ENCODE measurements at regions not wholly inside any gene's neighbourhood (a gene's known extent, or its start where the extent isn't known, plus 50 kb on each side); places are given as distances from the start of the nearest gene placed in this dataset.

DNA sequence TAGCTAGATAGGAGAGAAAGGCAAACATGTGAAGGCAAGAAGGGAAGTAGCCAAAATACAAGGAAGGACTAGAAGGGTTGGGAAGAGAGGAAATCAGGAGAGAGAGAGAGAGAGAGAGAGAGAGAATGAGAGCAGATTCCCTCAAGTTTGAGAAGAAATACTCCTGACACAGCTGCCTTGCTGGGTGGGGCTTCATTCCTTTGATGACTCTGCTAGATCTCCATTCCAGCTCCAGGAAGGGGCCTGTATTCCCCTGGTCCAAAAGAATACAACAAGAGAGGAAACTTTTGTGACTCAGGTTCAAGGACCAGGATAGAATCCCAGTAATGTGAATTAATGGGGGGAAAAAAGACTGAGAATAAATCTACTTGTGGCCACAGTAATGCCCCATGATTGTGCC lies 62.9 kb upstream of the SPON1 start:
- no peak for TF ChIP-seq EZH2phosphoT487 (IDR thresholded peaks at IDR 0.05; ENCODE audit: borderline replicate concordance, low read depth, low read length)
- TF ChIP-seq, protein P1, sequence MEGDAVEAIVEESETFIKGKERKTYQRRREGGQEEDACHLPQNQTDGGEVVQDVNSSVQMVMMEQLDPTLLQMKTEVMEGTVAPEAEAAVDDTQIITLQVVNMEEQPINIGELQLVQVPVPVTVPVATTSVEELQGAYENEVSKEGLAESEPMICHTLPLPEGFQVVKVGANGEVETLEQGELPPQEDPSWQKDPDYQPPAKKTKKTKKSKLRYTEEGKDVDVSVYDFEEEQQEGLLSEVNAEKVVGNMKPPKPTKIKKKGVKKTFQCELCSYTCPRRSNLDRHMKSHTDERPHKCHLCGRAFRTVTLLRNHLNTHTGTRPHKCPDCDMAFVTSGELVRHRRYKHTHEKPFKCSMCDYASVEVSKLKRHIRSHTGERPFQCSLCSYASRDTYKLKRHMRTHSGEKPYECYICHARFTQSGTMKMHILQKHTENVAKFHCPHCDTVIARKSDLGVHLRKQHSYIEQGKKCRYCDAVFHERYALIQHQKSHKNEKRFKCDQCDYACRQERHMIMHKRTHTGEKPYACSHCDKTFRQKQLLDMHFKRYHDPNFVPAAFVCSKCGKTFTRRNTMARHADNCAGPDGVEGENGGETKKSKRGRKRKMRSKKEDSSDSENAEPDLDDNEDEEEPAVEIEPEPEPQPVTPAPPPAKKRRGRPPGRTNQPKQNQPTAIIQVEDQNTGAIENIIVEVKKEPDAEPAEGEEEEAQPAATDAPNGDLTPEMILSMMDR (conservative IDR thresholded peaks at IDR 0.05; ENCODE audit: low read length): no peak
- Histone ChIP-seq H3K9me2 (ENCODE audit: insufficient read depth, low read length) (no peaks in the 10 kb centered on the region), H3K36me3 (ENCODE audit: insufficient read depth, low read length) (no peaks in the 10 kb centered on the region), H3K27ac (ENCODE audit: low read depth, low read length, poor library complexity, severe bottlenecking) (no peak overlapping the region), H3K79me2 (ENCODE audit: insufficient read depth, low read depth, low read length) (no peaks in the 10 kb centered on the region), H2AFZ (ENCODE audit: low read length) (peak overlapping the region; percentile 13; the same call in 1 of the 2 replicates), H3K9me3 (ENCODE audit: low read length) (no peaks in the 10 kb centered on the region), H3K4me2 (ENCODE audit: low read length) (no peak overlapping the region), H4K20me1 (ENCODE audit: insufficient read depth, low read length) (no peaks in the 10 kb centered on the region), H3K4me1 (ENCODE audit: insufficient read depth, low read length, poor library complexity, severe bottlenecking) (peaks cover 62% of the 10 kb centered on the region), H3K4me3 (ENCODE audit: low read depth, low read length, poor library complexity, severe bottlenecking) (no peak overlapping the region)
- no peak for DNase-seq (ENCODE audit: low spot score)
- intact Hi-C loops (cut with micrococcal nuclease; ENCODE audit: unreplicated experiment): no loop called here
- POLR2A ChIA-PET: interaction anchor here (1.2 kb wide), 2 partner anchors 20 to 26 kb away, joined by 3 read pairs; no protein-coding TSS in a partner anchor
- no TSS peak for BruUV-seq (replicated peaks)
- CTCF ChIA-PET (ENCODE audit: unreplicated experiment): no interaction called here

DNA sequence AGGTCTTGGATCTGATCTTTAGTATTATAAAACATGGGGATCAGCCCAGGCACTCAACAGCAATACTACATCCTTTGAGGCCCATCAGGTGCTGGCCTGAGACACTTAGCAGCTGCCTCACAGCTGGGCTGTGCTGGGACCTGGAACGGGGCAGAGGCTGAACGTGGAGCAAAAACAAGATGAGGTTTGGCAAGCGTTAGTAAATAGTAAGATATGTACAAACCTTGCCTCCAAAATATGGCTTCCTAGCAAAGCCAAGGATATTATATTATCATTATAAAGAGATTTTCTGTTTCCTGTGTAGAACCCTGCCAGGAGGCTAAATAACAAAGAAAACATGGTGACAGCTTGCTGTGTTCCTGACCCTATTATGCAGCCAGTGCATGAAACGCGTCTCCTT lies 60.0 kb upstream of the SPON1 start:
- Histone ChIP-seq H3K4me2 (ENCODE audit: low read length) (no peak overlapping the region), H3K9me3 (ENCODE audit: low read length) (peaks cover 11% of the 10 kb centered on the region; the same call in 1 of the 2 replicates), H3K79me2 (ENCODE audit: insufficient read depth, low read depth, low read length) (no peaks in the 10 kb centered on the region), H3K36me3 (ENCODE audit: insufficient read depth, low read length) (peaks cover 10% of the 10 kb centered on the region; the same call in 1 of the 2 replicates), H2AFZ (ENCODE audit: low read length) (peak overlapping the region; percentile 24; the same call in 1 of the 2 replicates), H3K27ac (ENCODE audit: low read depth, low read length, poor library complexity, severe bottlenecking) (no peak overlapping the region), H3K4me1 (ENCODE audit: insufficient read depth, low read length, poor library complexity, severe bottlenecking) (peaks cover 34% of the 10 kb centered on the region), H4K20me1 (ENCODE audit: insufficient read depth, low read length) (no peaks in the 10 kb centered on the region), H3K9me2 (ENCODE audit: insufficient read depth, low read length) (no peaks in the 10 kb centered on the region), H3K4me3 (ENCODE audit: low read depth, low read length, poor library complexity, severe bottlenecking) (no peak overlapping the region)
- BruUV-seq (replicated peaks): no TSS peak
- TF ChIP-seq, protein P1 (conservative IDR thresholded peaks at IDR 0.05; ENCODE audit: low read length): no peak
- no peak for TF ChIP-seq EZH2phosphoT487 (IDR thresholded peaks at IDR 0.05; ENCODE audit: borderline replicate concordance, low read depth, low read length)
- CTCF ChIA-PET (ENCODE audit: unreplicated experiment): interaction anchor here (0.8 kb wide), 1 partner anchor 23 kb away, joined by 4 read pairs; no protein-coding TSS in a partner anchor
- POLR2A ChIA-PET: interaction anchor here (1.1 to 1.7 kb wide), 5 partner anchors 11 to 33 kb away, joined by 3 to 4 read pairs (median 4); no protein-coding TSS in a partner anchor
- intact Hi-C loops (cut with micrococcal nuclease; ENCODE audit: unreplicated experiment): no loop called here
- no peak for DNase-seq (ENCODE audit: low spot score)

DNA sequence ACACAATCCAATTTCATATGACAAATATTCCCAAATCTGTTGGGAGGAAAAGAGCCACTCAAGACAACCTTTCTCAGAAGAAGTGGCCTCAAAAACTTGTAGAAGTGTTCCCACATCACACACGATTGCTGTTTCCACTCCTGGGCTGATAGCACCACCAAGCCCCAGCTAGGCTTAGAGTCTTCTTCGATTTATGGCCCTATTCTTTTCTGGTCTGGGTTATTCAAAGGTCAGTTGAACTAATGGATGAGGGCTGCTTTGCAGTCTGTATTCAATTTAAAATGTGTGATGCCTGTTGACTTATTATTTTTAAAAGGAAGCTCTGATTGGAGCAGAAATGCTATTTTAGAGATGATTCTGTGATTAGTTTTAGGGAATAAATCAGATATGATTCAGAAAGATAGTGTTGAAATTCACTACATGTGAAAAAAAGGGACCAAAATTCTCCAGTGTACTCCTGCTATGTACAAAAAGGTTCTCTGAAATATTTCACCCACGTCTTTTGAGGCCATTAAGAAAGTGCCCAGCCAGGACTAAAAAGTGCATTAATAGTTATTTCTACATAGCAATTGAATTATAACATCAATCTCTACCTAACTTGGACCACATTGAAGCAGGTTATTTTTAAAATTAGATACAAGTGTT lies 57.3 kb upstream of the SPON1 start:
- H3K79me2 ChIP-seq (ENCODE audit: insufficient read depth, low read depth, low read length): no peaks in the 10 kb centered on the region
- no TSS peak for BruUV-seq (replicated peaks)
- H3K4me3 ChIP-seq (ENCODE audit: low read depth, low read length, poor library complexity, severe bottlenecking): no peak overlapping the region
- no peak for DNase-seq (ENCODE audit: low spot score)
- H3K9me3 ChIP-seq (ENCODE audit: low read length): peaks cover 22% of the 10 kb centered on the region; the same call in 1 of the 2 replicates
- H3K36me3 ChIP-seq (ENCODE audit: insufficient read depth, low read length): peaks cover 10% of the 10 kb centered on the region; the same call in 1 of the 2 replicates
- CTCF ChIA-PET (ENCODE audit: unreplicated experiment): no interaction called here
- intact Hi-C loops (cut with micrococcal nuclease; ENCODE audit: unreplicated experiment): no loop called here
- POLR2A ChIA-PET: interaction anchor here (1.2 kb wide), 1 partner anchor 22 kb away, joined by 3 read pairs; no protein-coding TSS in a partner anchor
- H3K4me1 ChIP-seq (ENCODE audit: insufficient read depth, low read length, poor library complexity, severe bottlenecking): peaks cover 7% of the 10 kb centered on the region
- no peak overlapping the region for H3K4me2 ChIP-seq (ENCODE audit: low read length)
- H3K27ac ChIP-seq (ENCODE audit: low read depth, low read length, poor library complexity, severe bottlenecking): no peak overlapping the region
- H4K20me1 ChIP-seq (ENCODE audit: insufficient read depth, low read length): no peaks in the 10 kb centered on the region
- H2AFZ ChIP-seq (ENCODE audit: low read length): peak overlapping the region; percentile 20; the same call in 1 of the 2 replicates
- no peak for TF ChIP-seq EZH2phosphoT487 (IDR thresholded peaks at IDR 0.05; ENCODE audit: borderline replicate concordance, low read depth, low read length)
- TF ChIP-seq, protein P1 (conservative IDR thresholded peaks at IDR 0.05; ENCODE audit: low read length): no peak
- H3K9me2 ChIP-seq (ENCODE audit: insufficient read depth, low read length): no peaks in the 10 kb centered on the region
